ENCODE measurements at regions not wholly inside any gene's neighbourhood (a gene's known extent, or its start where the extent isn't known, plus 50 kb on each side); places are given as distances from the start of the nearest gene placed in this dataset.

- TF ChIP-seq CTCF (IDR thresholded peaks at IDR 0.05 in 4 of 5, conservative IDR thresholded peaks at IDR 0.05 in 1 of 5): no peak
- TF ChIP-seq POLR2A (IDR thresholded peaks at IDR 0.05): no peak
Measured at GRCh38 chr12:71252473-71252872, 94.7 kb upstream of the TSPAN8 start.

All from gastrocnemius medialis (tissue), 4 donors.